ENCODE measurements at regions not wholly inside any gene's neighbourhood (a gene's known extent, or its start where the extent isn't known, plus 50 kb on each side); places are given as distances from the start of the nearest gene placed in this dataset.
A peak's percentile ranks its signal among the peaks of the same experiment; 100 is the strongest.

GRCh38 chr5:54844266-54844665, 141.1 kb downstream of the ESM1 start:
- Mint-ChIP-seq H3K27me3 (ENCODE audit: unreplicated experiment) (no peaks in the 10 kb centered on the region), H3K9me3 (ENCODE audit: low read depth, unreplicated experiment) (no peaks in the 10 kb centered on the region)
- intact Hi-C loops (cut with micrococcal nuclease; ENCODE audit: unreplicated experiment): no loop called here

DNA sequence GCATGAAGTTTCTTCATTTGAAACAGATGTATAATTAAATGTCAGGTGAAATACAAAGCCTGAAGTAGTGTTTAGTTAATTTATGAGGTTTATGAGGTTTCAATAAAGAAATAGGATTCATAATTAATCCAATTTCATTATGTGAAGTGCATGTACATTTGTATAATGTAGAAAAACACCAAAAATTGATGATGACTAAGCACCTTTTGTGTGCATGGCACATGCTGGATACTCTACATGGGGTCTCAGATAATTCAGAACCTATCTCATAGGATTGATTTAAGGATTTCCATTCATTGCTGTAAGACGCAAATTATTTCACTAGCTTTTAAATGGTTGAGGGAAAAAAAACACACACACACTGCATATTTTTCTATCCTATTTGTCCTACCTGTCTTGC, 143.9 kb downstream of the ESM1 start:
- Mint-ChIP-seq H3K27ac (ENCODE audit: unreplicated experiment) (no peak overlapping the region), H3K36me3 (ENCODE audit: insufficient read depth, unreplicated experiment) (no peaks in the 10 kb centered on the region), H3K4me1 (ENCODE audit: low read depth, unreplicated experiment) (peaks cover 24% of the 10 kb centered on the region), H3K9me3 (ENCODE audit: low read depth, unreplicated experiment) (no peaks in the 10 kb centered on the region), H3K27me3 (ENCODE audit: unreplicated experiment) (no peaks in the 10 kb centered on the region), H3K4me3 (ENCODE audit: low read depth, unreplicated experiment) (no peak overlapping the region)
- BruUV-seq (replicated peaks): no TSS peak
- no peak for DNase-seq
- intact Hi-C loops (cut with micrococcal nuclease; ENCODE audit: unreplicated experiment): no loop called here
- TF ChIP-seq, protein P1, sequence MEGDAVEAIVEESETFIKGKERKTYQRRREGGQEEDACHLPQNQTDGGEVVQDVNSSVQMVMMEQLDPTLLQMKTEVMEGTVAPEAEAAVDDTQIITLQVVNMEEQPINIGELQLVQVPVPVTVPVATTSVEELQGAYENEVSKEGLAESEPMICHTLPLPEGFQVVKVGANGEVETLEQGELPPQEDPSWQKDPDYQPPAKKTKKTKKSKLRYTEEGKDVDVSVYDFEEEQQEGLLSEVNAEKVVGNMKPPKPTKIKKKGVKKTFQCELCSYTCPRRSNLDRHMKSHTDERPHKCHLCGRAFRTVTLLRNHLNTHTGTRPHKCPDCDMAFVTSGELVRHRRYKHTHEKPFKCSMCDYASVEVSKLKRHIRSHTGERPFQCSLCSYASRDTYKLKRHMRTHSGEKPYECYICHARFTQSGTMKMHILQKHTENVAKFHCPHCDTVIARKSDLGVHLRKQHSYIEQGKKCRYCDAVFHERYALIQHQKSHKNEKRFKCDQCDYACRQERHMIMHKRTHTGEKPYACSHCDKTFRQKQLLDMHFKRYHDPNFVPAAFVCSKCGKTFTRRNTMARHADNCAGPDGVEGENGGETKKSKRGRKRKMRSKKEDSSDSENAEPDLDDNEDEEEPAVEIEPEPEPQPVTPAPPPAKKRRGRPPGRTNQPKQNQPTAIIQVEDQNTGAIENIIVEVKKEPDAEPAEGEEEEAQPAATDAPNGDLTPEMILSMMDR (IDR thresholded peaks at IDR 0.05; ENCODE audit: unreplicated experiment): no peak
- CTCF ChIA-PET: no interaction called here

More at GRCh38 chr5:54844266-54844665, 141.1 kb downstream of the ESM1 start:
- no peak overlapping the region for H3K4me3 Mint-ChIP-seq (ENCODE audit: low read depth, unreplicated experiment)
- CTCF ChIA-PET: interaction anchor here (1.5 to 1.9 kb wide), 2 partner anchors 23 to 327 kb away, joined by 8 to 23 read pairs; partner anchors contain the start of gene SNX18
- H3K27ac Mint-ChIP-seq (ENCODE audit: unreplicated experiment): no peak overlapping the region
- no peaks in the 10 kb centered on the region for H3K4me1 Mint-ChIP-seq (ENCODE audit: low read depth, unreplicated experiment)
- no peak for DNase-seq
- TF ChIP-seq, protein P1 (IDR thresholded peaks at IDR 0.05; ENCODE audit: unreplicated experiment): no peak
- no TSS peak for BruUV-seq (replicated peaks)
- no peaks in the 10 kb centered on the region for H3K36me3 Mint-ChIP-seq (ENCODE audit: insufficient read depth, unreplicated experiment)

- CTCF ChIA-PET: interaction anchor here (0.7 kb wide), 1 partner anchor 270 kb away, joined by 3 read pairs; no protein-coding TSS in a partner anchor
- no TSS peak for BruUV-seq (replicated peaks)
- Mint-ChIP-seq H3K4me3 (ENCODE audit: low read depth, unreplicated experiment) (no peak overlapping the region), H3K36me3 (ENCODE audit: insufficient read depth, unreplicated experiment) (no peaks in the 10 kb centered on the region), H3K27me3 (ENCODE audit: unreplicated experiment) (no peaks in the 10 kb centered on the region), H3K27ac (ENCODE audit: unreplicated experiment) (no peak overlapping the region), H3K4me1 (ENCODE audit: low read depth, unreplicated experiment) (peaks cover 41% of the 10 kb centered on the region), H3K9me3 (ENCODE audit: low read depth, unreplicated experiment) (no peaks in the 10 kb centered on the region)
- TF ChIP-seq, protein P1 (IDR thresholded peaks at IDR 0.05; ENCODE audit: unreplicated experiment): no peak
- DNase-seq: no peak
- intact Hi-C loops (cut with micrococcal nuclease; ENCODE audit: unreplicated experiment): loop anchor here (2.0 kb wide), 2 partner anchors 96 to 138 kb away; no protein-coding TSS in a partner anchor
These were observed 146.6 kb downstream of the ESM1 start for GRCh38 chr5:54838843-54839242.

DNA sequence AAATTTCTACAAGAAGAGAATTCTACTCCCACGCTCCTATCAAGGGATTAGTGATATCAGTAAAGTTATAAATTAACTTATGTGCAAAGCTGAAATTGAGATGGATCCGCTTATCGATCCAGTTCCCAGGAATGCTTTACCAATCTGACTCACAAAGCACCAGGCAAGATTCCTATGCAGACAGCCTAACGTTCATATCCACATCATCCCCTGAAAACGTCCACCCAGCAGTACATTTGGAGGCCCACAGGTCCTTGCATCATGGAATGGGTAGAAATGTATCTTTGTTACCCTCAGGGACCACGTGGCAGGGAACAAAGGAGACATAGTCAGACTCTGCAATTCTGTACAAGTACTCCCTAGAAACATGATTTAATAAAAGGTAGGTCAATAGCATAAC, 147.4 kb downstream of the ESM1 start:
- H3K27ac Mint-ChIP-seq (ENCODE audit: unreplicated experiment): peak overlapping the region; percentile 43
- H3K36me3 Mint-ChIP-seq (ENCODE audit: insufficient read depth, unreplicated experiment): no peaks in the 10 kb centered on the region
- CTCF ChIA-PET: interaction anchor here (0.6 to 1.0 kb wide), 3 partner anchors 23 to 321 kb away, joined by 3 to 4 read pairs (median 4); no protein-coding TSS in a partner anchor
- H3K27me3 Mint-ChIP-seq (ENCODE audit: unreplicated experiment): no peaks in the 10 kb centered on the region
- no peaks in the 10 kb centered on the region for H3K9me3 Mint-ChIP-seq (ENCODE audit: low read depth, unreplicated experiment)
- TF ChIP-seq, protein P1 (IDR thresholded peaks at IDR 0.05; ENCODE audit: unreplicated experiment): no peak
- intact Hi-C loops (cut with micrococcal nuclease; ENCODE audit: unreplicated experiment): loop anchor here (2.0 kb wide), 2 partner anchors 95 to 137 kb away; no protein-coding TSS in a partner anchor
- H3K4me3 Mint-ChIP-seq (ENCODE audit: low read depth, unreplicated experiment): peak overlapping the region; percentile 13
- no TSS peak for BruUV-seq (replicated peaks)
- peak; percentile 42 for DNase-seq
- peaks cover 41% of the 10 kb centered on the region for H3K4me1 Mint-ChIP-seq (ENCODE audit: low read depth, unreplicated experiment)
